ENCODE measurements at regions not wholly inside any gene's neighbourhood (a gene's known extent, or its start where the extent isn't known, plus 50 kb on each side); places are given as distances from the start of the nearest gene placed in this dataset.

- DNase-seq = no peak
Observed at GRCh38 chr20:11101696-11102095, 427.9 kb upstream of the JAG1 start.

GRCh38 chr20:11103866-11104265 lies 430.1 kb upstream of the JAG1 start:
- no peak for DNase-seq

- no peak for DNase-seq
Observed at GRCh38 chr20:11108102-11108810, 434.5 kb upstream of the JAG1 start.

GRCh38 chr20:11110535-11110934 lies 436.7 kb upstream of the JAG1 start:
- DNase-seq = no peak

GRCh38 chr20:11111191-11111590 lies 437.4 kb upstream of the JAG1 start:
- no peak for DNase-seq

GRCh38 chr20:11112832-11113231 lies 439.0 kb upstream of the JAG1 start:
- DNase-seq = no peak

GRCh38 chr20:11114382-11114781 lies 440.6 kb upstream of the JAG1 start:
- no peak for DNase-seq

GRCh38 chr20:11117808-11118528 lies 444.2 kb upstream of the JAG1 start:
- DNase-seq = no peak

GRCh38 chr20:11118802-11119380 lies 445.1 kb upstream of the JAG1 start:
- DNase-seq = no peak

GRCh38 chr20:11119573-11119972 lies 445.8 kb upstream of the JAG1 start:
- DNase-seq = no peak

- no peak for DNase-seq
Observed at GRCh38 chr20:11120431-11120830, 446.6 kb upstream of the JAG1 start.

- DNase-seq = no peak
Observed at GRCh38 chr20:11124849-11125505, 451.2 kb upstream of the JAG1 start.

- DNase-seq = no peak
Observed at GRCh38 chr20:11128220-11128718, 454.5 kb upstream of the JAG1 start.

- no peak for DNase-seq
Observed at GRCh38 chr20:11128721-11129120, 454.9 kb upstream of the JAG1 start.

- no peak for DNase-seq
Observed at GRCh38 chr20:11130554-11131166, 456.9 kb upstream of the JAG1 start.

GRCh38 chr20:11132819-11133415 lies 459.1 kb upstream of the JAG1 start:
- DNase-seq = no peak

GRCh38 chr20:11136691-11137090 lies 462.9 kb upstream of the JAG1 start:
- DNase-seq = no peak

GRCh38 chr20:11137688-11138087 lies 463.9 kb upstream of the JAG1 start:
- no peak for DNase-seq

- no peak for DNase-seq
Observed at GRCh38 chr20:11140359-11140758, 466.6 kb upstream of the JAG1 start.

GRCh38 chr20:11143481-11143880 lies 469.7 kb upstream of the JAG1 start:
- DNase-seq = no peak

GRCh38 chr20:11144114-11144950 lies 470.5 kb upstream of the JAG1 start:
- DNase-seq = no peak

GRCh38 chr20:11145616-11146015 lies 471.8 kb upstream of the JAG1 start:
- no peak for DNase-seq

Measured in DMS79 (cell line).